ENCODE measurements at regions not wholly inside any gene's neighbourhood (a gene's known extent, or its start where the extent isn't known, plus 50 kb on each side); places are given as distances from the start of the nearest gene placed in this dataset.

GRCh38 chr4:181245326-181245725 lies 997.9 kb upstream of the TENM3 start:
- Histone ChIP-seq H3K4me1 (ENCODE audit: control insufficient read depth, insufficient read depth, low read length) (no peaks in the 10 kb centered on the region), H3K4me2 (ENCODE audit: control insufficient read depth, insufficient read depth) (no peak overlapping the region), H4K20me1 (ENCODE audit: control insufficient read depth, insufficient read depth) (no peaks in the 10 kb centered on the region), H3K4me3 (no peak overlapping the region), H3K27ac (ENCODE audit: control insufficient read depth, insufficient read depth) (no peak overlapping the region), H3K9me3 (replicated peaks; ENCODE audit: control insufficient read depth, insufficient read depth, low read length) (no peaks in the 10 kb centered on the region), H3K9ac (ENCODE audit: control insufficient read depth, insufficient read depth, low read length) (no peak overlapping the region), H3K79me2 (ENCODE audit: control insufficient read depth, insufficient read depth, low read length) (no peaks in the 10 kb centered on the region), H3K36me3 (ENCODE audit: control insufficient read depth in 2 of 2, insufficient read depth in 2 of 2, low read length in 1 of 2) (no peaks in the 10 kb centered on the region), H3K27me3 (replicated peaks in 1 of 2; ENCODE audit: control insufficient read depth in 2 of 2, insufficient read depth in 2 of 2, low read length in 1 of 2) (no peaks in the 10 kb centered on the region), H2AFZ (ENCODE audit: control insufficient read depth, low read depth, low read length) (no peak overlapping the region)
- CTCF ChIA-PET, result no interaction called here
- no peak for FAIRE-seq
- intact Hi-C loops (cut with micrococcal nuclease; ENCODE audit: unreplicated experiment) (no loop called here), in situ Hi-C loops (cut with MboI) (no loop called here)
- TF ChIP-seq KAT2A (conservative IDR thresholded peaks at IDR 0.05; ENCODE audit: control insufficient read depth, low read depth, low read length) (no peak), TARDBP (IDR thresholded peaks at IDR 0.05; ENCODE audit: borderline replicate concordance) (no peak), TBL1XR1 (IDR thresholded peaks at IDR 0.05; ENCODE audit: low read depth, low read length) (no peak), SMC3 (IDR thresholded peaks at IDR 0.05; ENCODE audit: borderline replicate concordance, low read length) (no peak), JUNB (IDR thresholded peaks at IDR 0.05) (no peak), NFYB (IDR thresholded peaks at IDR 0.05; ENCODE audit: insufficient read depth, low read depth, low read length) (no peak), SPI1 (IDR thresholded peaks at IDR 0.05; ENCODE audit: borderline replicate concordance, insufficient read depth, low read depth, low read length) (no peak), CREM (IDR thresholded peaks at IDR 0.05; ENCODE audit: low read depth) (no peak), NR2C1 (IDR thresholded peaks at IDR 0.05) (no peak), ZNF217 (IDR thresholded peaks at IDR 0.05) (no peak), NBN (IDR thresholded peaks at IDR 0.05) (no peak), SMAD5 (IDR thresholded peaks at IDR 0.05; ENCODE audit: low read depth) (no peak)
- TF ChIP-seq, protein P1, sequence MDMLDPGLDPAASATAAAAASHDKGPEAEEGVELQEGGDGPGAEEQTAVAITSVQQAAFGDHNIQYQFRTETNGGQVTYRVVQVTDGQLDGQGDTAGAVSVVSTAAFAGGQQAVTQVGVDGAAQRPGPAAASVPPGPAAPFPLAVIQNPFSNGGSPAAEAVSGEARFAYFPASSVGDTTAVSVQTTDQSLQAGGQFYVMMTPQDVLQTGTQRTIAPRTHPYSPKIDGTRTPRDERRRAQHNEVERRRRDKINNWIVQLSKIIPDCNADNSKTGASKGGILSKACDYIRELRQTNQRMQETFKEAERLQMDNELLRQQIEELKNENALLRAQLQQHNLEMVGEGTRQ (IDR thresholded peaks at IDR 0.05; ENCODE audit: borderline replicate concordance, low read depth, low read length), result no peak
- TF ChIP-seq, protein P2, sequence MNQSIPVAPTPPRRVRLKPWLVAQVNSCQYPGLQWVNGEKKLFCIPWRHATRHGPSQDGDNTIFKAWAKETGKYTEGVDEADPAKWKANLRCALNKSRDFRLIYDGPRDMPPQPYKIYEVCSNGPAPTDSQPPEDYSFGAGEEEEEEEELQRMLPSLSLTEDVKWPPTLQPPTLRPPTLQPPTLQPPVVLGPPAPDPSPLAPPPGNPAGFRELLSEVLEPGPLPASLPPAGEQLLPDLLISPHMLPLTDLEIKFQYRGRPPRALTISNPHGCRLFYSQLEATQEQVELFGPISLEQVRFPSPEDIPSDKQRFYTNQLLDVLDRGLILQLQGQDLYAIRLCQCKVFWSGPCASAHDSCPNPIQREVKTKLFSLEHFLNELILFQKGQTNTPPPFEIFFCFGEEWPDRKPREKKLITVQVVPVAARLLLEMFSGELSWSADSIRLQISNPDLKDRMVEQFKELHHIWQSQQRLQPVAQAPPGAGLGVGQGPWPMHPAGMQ (IDR thresholded peaks at IDR 0.05; ENCODE audit: borderline replicate concordance), result no peak
- TF ChIP-seq, protein P3, sequence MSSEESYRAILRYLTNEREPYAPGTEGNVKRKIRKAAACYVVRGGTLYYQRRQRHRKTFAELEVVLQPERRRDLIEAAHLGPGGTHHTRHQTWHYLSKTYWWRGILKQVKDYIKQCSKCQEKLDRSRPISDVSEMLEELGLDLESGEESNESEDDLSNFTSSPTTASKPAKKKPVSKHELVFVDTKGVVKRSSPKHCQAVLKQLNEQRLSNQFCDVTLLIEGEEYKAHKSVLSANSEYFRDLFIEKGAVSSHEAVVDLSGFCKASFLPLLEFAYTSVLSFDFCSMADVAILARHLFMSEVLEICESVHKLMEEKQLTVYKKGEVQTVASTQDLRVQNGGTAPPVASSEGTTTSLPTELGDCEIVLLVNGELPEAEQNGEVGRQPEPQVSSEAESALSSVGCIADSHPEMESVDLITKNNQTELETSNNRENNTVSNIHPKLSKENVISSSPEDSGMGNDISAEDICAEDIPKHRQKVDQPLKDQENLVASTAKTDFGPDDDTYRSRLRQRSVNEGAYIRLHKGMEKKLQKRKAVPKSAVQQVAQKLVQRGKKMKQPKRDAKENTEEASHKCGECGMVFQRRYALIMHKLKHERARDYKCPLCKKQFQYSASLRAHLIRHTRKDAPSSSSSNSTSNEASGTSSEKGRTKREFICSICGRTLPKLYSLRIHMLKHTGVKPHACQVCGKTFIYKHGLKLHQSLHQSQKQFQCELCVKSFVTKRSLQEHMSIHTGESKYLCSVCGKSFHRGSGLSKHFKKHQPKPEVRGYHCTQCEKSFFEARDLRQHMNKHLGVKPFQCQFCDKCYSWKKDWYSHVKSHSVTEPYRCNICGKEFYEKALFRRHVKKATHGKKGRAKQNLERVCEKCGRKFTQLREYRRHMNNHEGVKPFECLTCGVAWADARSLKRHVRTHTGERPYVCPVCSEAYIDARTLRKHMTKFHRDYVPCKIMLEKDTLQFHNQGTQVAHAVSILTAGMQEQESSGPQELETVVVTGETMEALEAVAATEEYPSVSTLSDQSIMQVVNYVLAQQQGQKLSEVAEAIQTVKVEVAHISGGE (CRISPR knock-in tag; IDR thresholded peaks at IDR 0.05), result no peak
- TF ChIP-seq, protein P4, sequence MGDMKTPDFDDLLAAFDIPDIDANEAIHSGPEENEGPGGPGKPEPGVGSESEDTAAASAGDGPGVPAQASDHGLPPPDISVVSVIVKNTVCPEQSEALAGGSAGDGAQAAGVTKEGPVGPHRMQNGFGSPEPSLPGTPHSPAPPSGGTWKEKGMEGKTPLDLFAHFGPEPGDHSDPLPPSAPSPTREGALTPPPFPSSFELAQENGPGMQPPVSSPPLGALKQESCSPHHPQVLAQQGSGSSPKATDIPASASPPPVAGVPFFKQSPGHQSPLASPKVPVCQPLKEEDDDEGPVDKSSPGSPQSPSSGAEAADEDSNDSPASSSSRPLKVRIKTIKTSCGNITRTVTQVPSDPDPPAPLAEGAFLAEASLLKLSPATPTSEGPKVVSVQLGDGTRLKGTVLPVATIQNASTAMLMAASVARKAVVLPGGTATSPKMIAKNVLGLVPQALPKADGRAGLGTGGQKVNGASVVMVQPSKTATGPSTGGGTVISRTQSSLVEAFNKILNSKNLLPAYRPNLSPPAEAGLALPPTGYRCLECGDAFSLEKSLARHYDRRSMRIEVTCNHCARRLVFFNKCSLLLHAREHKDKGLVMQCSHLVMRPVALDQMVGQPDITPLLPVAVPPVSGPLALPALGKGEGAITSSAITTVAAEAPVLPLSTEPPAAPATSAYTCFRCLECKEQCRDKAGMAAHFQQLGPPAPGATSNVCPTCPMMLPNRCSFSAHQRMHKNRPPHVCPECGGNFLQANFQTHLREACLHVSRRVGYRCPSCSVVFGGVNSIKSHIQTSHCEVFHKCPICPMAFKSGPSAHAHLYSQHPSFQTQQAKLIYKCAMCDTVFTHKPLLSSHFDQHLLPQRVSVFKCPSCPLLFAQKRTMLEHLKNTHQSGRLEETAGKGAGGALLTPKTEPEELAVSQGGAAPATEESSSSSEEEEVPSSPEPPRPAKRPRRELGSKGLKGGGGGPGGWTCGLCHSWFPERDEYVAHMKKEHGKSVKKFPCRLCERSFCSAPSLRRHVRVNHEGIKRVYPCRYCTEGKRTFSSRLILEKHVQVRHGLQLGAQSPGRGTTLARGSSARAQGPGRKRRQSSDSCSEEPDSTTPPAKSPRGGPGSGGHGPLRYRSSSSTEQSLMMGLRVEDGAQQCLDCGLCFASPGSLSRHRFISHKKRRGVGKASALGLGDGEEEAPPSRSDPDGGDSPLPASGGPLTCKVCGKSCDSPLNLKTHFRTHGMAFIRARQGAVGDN (IDR thresholded peaks at IDR 0.05), result no peak
- WGBS (ENCODE audit: insufficient coverage, insufficient replicate concordance, low lambda C conversion rate, missing lambda C conversion rate), result 42% methylated on average over 6 of the region's 6 CpGs
- RAD21 ChIA-PET (ENCODE audit: unreplicated experiment), result no interaction called here
- BruUV-seq (replicated peaks), result no TSS peak
- no peak for DNase-seq (ENCODE audit: low read depth, low spot score)
- SMC1A ChIA-PET (ENCODE audit: uncharacterized antibody, unreplicated experiment), result no interaction called here
- no peak for ATAC-seq
- POLR2A ChIA-PET, result no interaction called here

Data from GM12878 (cell line).